Right ventricle myocardium superior (tissue), 1 donor: ENCODE measurements at regions not wholly inside any gene's neighbourhood (a gene's known extent, or its start where the extent isn't known, plus 50 kb on each side); places are given as distances from the start of the nearest gene placed in this dataset.

Experiments
- ATAC-seq: fragments of 200-7000 bp; cut with Tn5 transposase; one replicate; pipeline ENCODE4 v1.9.1; 2020; ENCODE audit warnings: mild to moderate bottlenecking; ENCODE audit not compliant: poor library complexity
- DNase-seq: peaks from one replicate; pipeline ENCODE4 v3.0.0-alpha.2; 2020
- intact Hi-C: fragments of 100-400 bp; cut with DNase I; formaldehyde crosslinking; loops from one replicate; pipeline ENCODE4 v1.11.2; 2022
- donor health status: DM: no; HTN: yes; CAD: no; lungs with severe emphysema.

DNA sequence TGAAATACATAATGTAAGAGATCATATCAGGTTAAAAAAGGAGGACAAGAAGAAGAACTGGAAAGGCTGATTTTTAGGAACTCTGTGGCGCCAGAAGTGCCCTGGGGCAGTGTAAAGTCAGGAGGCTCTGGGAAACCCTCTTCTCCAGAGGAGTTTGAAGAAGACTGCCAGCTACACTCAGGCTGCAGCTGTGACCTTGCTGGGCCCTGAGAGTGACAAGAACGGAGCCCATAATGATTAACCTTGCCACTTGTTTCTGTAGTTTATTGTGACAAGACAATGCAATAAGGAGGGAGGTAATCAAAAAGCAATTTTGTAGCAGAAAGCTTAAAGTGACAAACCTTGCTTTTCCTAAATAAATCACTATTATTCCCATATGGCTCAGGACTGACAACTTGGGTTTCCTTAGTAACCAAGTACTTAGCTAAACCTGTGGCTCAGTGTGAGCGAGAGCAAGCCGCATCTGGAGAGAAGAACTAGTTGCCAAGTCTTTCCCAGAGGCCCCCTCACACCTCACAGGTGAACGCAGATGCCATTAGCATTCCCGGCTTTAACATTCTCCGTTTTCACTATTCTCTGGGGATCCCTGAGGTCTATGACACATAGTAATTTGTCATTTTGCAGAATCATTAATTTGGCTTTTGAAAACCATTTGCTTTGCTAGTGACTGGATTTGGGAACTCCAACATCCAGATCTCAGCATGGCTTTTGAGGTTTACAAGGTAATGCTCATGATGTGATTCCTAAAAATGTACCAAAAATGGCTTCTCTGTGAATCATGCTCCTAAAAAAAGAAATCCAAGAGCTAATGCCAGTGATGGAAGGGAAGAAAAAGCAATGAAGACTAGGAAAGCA, 115.9 kb downstream of the OMA1 start:
- ATAC-seq (no peak), DNase-seq (no peak)
- intact Hi-C loops, result no loop called here

DNA sequence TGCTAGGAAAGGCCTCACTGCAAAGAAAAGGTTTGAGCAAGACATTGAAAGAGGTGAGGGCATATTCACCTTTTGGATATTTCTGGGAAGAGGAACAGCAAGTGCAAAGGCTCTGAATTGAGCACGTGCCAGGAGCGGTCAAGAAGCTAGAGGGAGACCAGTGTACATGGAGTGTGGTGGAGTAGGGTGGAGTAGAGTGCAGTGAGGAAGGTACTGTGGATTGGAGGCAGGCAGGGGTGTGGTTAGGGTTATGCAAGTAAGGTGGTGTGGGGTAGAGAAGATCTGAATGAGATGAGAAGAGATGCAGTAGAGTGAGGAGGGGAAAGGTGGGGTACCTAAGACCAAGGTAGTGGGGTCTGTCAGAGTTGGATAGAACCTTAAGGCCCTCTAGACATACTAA, 119.6 kb downstream of the OMA1 start:
- ATAC-seq (no peak), DNase-seq (no peak)
- intact Hi-C loops, result no loop called here

DNA sequence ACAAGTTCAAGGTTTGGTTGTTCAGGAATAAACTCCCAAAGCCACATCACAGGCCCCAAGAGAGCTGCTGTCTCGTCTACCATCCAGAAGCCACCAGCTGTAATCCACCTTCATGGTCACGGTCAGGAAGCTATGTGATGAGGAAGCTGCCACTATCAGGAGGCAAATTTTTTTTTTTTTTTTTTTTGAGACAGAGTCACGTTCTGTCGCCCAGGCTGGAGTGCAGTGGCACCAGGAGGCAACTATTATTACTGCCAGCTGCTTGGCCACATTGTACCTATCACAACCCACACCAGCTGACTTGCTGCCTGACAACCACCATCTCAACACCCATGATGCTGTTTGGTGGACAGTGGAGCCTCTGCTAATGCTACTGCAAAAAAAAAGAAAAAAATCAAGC, 124.1 kb downstream of the OMA1 start:
- intact Hi-C loops, result no loop called here
- no peak for DNase-seq
- no peak for ATAC-seq

GRCh38 chr1:58418283-58419228, 128.0 kb downstream of the OMA1 start:
- intact Hi-C loops, result no loop called here

GRCh38 chr1:58412071-58412580, 134.4 kb downstream of the OMA1 start:
- ATAC-seq (no peak), DNase-seq (no peak)
- intact Hi-C loops, result no loop called here

More at GRCh38 chr1:58418283-58419228, 128.0 kb downstream of the OMA1 start:
- no peak for DNase-seq
- no peak for ATAC-seq

- DNase-seq, result no peak
- intact Hi-C loops, result no loop called here
- ATAC-seq, result no peak
Measured at GRCh38 chr1:58409890-58410289, 136.6 kb downstream of the OMA1 start.

DNA sequence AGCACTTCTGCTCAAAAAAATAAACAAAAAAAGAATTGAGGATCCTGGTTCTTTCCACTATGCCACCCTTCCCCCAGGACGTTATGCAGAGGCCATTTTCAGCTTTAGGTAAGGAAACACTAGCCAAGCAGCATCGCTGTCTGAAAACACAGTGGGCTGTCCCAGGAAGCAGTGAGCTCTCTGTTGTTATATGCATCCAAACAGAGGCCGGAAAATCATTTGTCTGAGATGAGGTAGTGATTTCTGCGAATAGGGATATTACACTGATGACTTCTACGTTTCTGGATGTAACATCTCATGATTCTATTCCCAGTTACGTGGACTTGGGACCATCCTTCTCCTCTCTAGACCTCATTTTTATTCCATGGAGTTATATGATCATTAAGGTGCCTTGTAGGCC, 137.2 kb downstream of the OMA1 start:
- ATAC-seq (no peak), DNase-seq (no peak)
- intact Hi-C loops, result no loop called here

- ATAC-seq (no peak), DNase-seq (no peak)
- intact Hi-C loops, result no loop called here
Measured at GRCh38 chr1:58406301-58407071, 140.0 kb downstream of the OMA1 start.

DNA sequence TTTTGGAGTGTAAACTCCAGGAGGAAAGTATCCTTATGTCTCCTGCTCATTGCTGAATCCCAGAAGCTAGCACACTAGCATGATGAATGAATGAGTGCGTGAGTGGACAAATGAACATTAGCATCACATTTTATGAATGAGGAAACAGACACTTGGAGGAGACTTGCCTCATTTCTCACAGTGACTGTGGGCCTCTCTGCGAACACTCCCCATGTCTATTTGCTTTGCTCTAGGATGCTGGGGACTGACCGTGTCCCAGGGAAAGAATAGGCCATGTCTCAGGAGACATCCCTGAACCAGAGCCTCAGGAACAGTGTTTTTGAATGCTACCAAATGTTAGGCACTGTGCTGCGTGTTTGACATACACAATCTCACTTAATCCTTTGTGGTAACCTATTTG, 140.9 kb downstream of the OMA1 start:
- ATAC-seq, result no peak
- no peak for DNase-seq
- intact Hi-C loops, result no loop called here

DNA sequence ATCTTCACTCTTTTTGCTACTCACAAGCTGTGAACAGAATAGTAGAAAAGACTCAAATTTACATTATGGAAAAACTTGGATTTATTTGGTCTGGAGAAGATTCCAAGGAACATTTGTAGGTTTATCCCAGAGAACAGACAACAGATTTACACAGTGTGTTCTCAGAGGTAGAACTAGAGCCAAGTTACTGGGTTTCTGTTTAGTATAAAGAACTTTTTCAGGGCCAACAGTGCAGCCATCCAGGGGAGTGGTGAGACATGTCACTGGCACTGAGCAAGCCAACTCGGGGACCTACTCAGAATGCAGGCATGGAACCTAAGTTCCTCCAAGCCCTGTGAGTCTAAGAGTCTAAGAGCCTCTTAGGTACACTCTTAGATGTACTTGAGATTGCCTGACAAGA, 142.6 kb downstream of the OMA1 start:
- ATAC-seq (no peak), DNase-seq (no peak)
- intact Hi-C loops, result no loop called here

- ATAC-seq (no peak), DNase-seq (no peak)
- intact Hi-C loops, result no loop called here
Measured at GRCh38 chr1:58402444-58402843, 144.1 kb downstream of the OMA1 start.

- intact Hi-C loops, result no loop called here
- ATAC-seq, result peak; percentile 44
- no peak for DNase-seq
Measured at GRCh38 chr1:58401991-58402390, 144.5 kb downstream of the OMA1 start.

GRCh38 chr1:58399176-58399575, 147.3 kb downstream of the OMA1 start:
- no peak for ATAC-seq
- DNase-seq, result no peak
- intact Hi-C loops, result no loop called here

GRCh38 chr1:58398714-58399113, 147.8 kb downstream of the OMA1 start:
- ATAC-seq (no peak), DNase-seq (no peak)
- intact Hi-C loops, result no loop called here

GRCh38 chr1:58397187-58397820, 149.2 kb downstream of the OMA1 start:
- intact Hi-C loops, result no loop called here
- DNase-seq, result no peak
- ATAC-seq, result no peak

- no peak for DNase-seq
- intact Hi-C loops, result no loop called here
- no peak for ATAC-seq
Measured at GRCh38 chr1:58396150-58396549, 150.4 kb downstream of the OMA1 start.

GRCh38 chr1:58395355-58395754, 151.2 kb downstream of the OMA1 start:
- ATAC-seq (no peak), DNase-seq (no peak)
- intact Hi-C loops, result no loop called here

GRCh38 chr1:58392083-58392482, 154.4 kb downstream of the OMA1 start:
- ATAC-seq (no peak), DNase-seq (no peak)
- intact Hi-C loops, result no loop called here
